ENCODE measurements at regions not wholly inside any gene's neighbourhood (a gene's known extent, or its start where the extent isn't known, plus 50 kb on each side); places are given as distances from the start of the nearest gene placed in this dataset.

GRCh38 chr13:30026909-30027308 lies 176.5 kb upstream of the UBL3 start:
- TF ChIP-seq CTCF (IDR thresholded peaks at IDR 0.05; ENCODE audit: low read depth, low read length) = no peak
- no peak for TF ChIP-seq EZH2phosphoT487 (IDR thresholded peaks at IDR 0.05; ENCODE audit: low read depth)
